Activated CD8-positive, alpha-beta memory T cell treated with anti-CD3 and anti-CD28 coated beads for 24 hours (primary cell): ENCODE measurements at regions not wholly inside any gene's neighbourhood (a gene's known extent, or its start where the extent isn't known, plus 50 kb on each side); places are given as distances from the start of the nearest gene placed in this dataset.

ENCODE experiments used
- DNase-seq: peaks from one replicate; pipeline ENCODE4 v3.0.0-alpha.2; 2020

GRCh38 chr16:51637770-51638094 is 486.7 kb upstream of the SALL1 start:
- DNase-seq, result no peak

- no peak for DNase-seq
Measured at GRCh38 chr16:51636920-51637769, 486.1 kb upstream of the SALL1 start.

DNA sequence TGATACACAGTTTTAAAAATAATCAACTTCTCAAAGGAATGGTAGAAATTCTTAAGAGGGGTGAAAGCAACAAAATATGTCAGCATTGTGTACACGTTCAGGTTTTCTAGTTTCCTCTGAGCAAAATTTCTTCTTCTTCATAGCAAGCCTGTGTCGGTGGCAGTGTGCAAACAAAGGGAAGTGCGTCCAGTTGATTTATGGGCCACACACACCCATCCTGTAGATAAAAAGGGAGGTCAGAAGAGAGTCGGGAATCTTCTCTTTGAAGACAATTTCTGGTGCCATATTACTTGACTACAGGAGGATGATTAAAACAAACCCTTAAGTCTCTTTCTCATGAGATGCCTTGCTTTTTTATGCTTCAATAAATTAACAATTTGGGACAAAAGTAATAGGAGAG is 484.1 kb upstream of the SALL1 start:
- DNase-seq, result no peak

DNA sequence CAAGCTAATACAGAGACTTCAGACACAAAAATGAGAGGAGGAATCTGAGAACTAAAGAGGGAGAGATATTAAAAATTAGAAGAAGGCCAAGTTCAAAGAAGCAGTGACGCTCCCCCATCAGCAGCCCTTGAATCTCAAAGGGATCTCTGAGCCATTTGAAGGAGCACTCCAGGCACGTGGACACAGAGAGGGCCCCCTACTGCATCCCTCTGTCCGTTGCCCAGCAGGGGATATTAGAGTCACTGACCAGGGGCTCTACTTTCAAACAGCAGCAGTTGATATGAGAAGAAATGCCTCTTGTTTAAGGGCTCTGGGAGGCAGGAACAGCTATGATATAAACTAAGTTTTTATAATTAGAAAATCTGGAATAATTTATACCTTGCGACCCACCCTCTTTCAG is 479.0 kb upstream of the SALL1 start:
- no peak for DNase-seq

GRCh38 chr16:51629576-51629975 is 478.5 kb upstream of the SALL1 start:
- no peak for DNase-seq

GRCh38 chr16:51624080-51624775 is 473.2 kb upstream of the SALL1 start:
- no peak for DNase-seq

GRCh38 chr16:51621610-51622009 is 470.5 kb upstream of the SALL1 start:
- DNase-seq, result no peak

- DNase-seq, result no peak
Measured at GRCh38 chr16:51615141-51615540, 464.1 kb upstream of the SALL1 start.

- no peak for DNase-seq
Measured at GRCh38 chr16:51607201-51607651, 456.2 kb upstream of the SALL1 start.

- DNase-seq, result no peak
Measured at GRCh38 chr16:51596247-51596646, 445.2 kb upstream of the SALL1 start.

DNA sequence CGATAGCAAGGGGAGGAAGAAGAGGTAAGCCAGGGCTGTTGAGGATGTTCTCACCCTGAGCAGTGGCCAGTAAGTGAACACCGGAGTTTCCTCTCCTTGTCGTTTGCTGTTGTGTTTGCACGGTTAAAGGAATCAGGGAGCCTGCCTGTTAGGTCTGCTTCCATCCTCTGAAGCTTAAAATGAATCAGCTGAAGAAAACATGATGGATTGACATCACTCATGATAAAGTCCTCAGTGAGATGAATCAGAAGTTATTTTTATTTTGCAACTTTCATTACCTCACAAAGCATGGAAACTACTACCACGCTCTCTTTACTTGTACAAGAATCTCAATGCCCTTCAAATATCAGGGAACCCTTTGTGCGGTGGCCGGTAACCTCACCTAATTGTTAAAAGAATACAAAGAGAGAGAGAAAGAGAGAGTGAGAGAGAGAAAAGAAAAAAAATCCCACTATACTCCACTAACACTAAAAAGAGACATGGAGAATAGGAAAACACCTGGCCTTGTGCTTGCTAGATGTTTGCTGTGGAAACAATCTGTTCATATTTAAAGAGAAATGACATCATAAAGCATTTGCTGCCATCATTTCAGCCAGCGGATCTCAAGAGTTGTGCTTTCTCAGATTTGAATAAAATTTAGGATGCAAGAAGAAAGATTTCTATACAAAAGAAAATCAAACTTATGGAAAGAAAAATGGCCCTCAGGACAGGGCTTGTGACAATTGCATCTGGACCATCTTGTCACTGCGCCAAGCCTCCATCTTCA is 441.6 kb upstream of the SALL1 start:
- DNase-seq, result no peak

DNA sequence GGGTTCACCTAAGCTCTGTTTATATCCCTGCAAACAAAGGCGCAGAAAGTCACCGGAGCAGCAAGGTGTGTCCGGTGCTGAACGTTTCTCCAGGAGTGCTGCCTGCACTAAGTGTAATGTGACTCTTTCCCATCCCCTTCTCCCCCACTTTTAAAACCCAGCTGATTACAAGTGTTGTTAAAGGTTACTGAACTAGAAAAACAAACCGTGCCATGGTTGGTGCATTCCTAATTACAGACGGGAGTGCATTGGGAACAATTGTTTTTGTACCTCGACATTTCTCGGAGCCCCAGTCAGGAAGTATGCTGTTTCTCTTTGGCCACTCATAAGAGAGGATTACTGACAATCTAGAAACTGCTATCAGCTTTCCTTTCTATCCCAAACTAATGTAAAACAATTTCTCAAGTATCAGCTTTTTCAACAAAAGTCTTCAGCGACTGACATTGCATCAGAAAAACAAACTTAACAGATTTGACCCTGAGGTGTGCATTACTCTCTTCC is 441.0 kb upstream of the SALL1 start:
- no peak for DNase-seq

DNA sequence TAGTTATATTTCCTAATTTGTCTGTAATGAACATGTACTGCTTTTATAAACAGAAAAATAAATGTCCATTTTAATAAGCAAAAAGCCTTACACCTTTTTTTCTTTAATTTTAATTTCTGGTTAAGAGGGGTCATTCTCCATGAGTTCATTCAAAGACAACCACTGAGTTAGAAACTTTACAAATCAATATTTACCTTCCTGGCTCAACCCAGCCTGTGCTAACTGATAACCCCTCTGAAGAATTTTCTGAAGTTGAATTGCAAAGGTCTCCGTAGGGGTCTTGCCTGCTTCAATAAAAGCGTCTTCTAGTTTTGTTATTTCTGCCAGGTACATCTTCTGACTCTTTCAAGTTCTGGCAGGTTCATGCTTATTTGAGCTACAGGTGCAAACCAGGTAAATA is 440.4 kb upstream of the SALL1 start:
- DNase-seq, result no peak

DNA sequence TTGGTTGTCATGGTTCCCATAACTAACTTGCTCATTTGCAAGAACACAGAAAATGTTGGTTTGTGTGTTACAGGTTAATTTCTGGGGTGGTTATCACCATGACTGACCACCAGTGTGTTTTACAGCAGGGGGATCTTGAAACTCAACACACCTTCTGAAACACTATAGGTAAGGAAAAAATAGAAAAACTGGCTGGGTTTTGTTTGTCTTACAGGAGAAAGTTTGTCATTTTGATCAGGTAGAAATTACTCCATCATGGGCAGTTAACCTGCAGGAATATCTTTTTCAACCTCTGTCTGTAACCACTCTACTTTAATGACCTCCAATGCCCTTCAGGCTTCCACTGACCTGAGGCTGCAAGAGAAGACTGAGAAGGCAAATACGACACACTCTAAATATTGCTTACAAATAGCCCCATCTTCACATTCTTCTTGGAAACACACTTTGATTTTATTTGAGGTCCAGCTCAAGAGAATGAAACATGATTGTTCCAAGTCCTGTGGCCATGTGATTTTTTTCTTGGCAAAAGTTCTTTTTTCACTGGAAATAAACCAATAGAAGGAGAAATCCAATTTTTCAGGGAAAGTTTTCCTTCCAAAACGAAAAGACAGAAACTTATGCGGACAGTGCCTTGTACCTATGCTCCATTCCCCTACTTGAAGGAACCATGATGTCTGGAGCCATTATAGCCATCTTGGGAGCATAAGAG is 428.7 kb upstream of the SALL1 start:
- no peak for DNase-seq

DNA sequence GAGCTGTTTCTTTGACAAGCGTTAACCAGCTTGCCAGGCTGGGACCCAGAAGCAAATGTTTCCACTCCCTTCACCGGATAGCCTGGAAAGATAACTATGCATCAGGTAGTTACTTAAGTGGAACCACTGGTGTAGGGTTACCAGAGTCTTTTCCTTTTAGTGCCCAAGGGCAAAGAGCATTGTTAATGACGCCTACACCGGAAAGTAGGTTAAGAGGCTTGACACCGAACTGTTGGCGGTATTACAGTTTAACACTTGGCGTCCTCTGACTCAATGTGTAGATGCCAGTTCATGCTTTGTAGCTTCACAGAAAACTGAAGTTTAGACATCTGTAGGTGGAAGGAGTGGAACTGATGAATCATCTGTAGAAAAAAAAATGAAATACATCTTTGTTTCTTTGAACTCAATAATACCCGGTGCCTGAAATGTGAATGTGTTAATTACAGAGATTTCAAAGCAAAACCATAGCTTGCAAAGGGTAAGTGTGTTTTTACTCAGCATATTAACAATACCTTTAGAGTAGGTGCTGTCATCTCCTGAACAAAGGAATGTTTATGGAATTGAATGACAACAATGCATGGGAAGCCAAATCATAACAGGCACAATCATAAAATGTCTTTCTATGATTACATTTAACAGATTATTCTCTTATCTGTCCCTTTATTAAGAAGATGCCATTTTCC is 426.7 kb upstream of the SALL1 start:
- DNase-seq, result no peak

DNA sequence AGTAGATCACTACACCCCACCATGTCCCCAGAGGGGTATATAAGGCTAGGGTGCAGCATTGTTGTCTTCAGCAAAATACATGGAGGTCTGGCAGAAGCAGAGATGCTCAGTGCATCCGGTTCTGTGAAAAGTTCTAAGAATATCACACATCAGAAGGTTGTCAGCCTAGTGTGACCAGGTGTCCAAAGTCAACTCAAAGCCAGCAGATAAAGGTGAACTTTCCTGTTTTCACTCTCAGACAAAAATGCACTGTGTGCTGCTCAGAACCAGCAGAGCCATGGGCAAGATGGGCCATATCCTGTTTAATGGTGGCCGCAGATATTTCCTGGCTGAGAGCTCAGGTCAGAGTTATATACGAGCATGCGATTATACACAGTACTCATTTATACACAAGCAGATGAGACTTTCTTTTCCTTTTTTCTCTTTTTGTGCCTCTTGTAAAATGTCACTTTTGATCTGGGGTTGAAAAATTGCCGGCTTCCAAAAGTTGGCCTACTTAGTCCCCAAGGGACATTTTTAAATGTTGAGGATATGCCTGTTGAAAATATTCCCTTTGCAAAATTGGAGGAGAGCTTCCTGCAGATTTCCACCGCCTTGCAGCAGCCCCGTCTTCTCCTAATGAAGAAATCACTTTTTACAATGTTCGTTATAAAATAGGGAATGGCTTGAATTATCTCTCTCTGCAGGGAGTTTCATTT is 425.6 kb upstream of the SALL1 start:
- DNase-seq, result no peak

DNA sequence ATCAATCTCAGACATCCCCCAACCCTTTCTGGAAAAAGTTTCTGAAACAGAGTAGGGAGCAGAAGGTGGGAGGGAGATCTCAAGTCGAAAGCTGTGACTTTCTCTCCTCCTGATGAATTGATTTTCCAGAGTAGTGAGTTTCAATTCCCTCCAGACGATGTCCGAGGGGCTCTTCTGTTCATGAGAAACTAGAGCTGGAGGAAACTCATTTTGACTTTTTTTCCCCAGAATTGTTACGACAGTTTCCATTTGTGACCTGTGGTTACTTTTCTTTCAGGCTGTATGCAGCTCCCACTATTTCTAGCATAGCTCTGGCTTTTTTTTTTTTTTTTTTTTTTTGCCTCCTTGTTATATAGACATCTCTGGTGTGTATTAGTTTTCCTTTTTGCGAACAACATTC is 422.1 kb upstream of the SALL1 start:
- DNase-seq, result no peak

DNA sequence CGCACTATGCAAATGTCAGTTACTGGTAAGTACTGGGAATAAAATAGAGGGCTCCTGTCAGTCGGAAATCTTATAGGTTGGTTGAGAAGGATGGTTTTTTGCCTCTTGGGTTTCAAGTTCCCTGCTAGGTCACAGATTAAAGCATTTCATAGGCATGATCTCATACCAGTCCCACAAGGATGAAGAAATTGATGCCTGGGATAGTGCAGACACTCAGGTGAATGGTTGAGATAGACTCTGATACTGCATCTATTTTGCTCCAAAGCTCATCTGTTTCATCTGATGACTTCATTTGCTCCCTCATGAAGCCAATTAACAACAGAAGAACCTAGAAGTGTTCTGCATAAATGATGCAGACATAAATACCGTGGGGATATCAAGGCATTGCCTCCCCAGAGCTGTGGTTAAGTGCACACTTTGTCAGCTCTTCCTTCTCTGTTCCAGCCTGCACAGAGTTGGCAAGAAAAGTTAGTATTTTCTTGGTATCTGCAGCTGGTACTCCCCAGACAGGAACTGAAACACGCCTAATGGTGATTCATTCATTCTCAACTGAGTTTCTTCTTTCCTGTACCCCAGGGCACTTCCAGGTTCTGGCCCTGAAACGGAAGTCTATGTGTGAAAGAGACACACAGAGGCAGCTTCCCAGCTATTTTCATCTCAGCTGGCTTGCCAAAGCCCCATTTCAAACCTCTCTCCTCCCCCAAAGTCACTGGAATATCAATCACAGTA is 418.3 kb upstream of the SALL1 start:
- no peak for DNase-seq

DNA sequence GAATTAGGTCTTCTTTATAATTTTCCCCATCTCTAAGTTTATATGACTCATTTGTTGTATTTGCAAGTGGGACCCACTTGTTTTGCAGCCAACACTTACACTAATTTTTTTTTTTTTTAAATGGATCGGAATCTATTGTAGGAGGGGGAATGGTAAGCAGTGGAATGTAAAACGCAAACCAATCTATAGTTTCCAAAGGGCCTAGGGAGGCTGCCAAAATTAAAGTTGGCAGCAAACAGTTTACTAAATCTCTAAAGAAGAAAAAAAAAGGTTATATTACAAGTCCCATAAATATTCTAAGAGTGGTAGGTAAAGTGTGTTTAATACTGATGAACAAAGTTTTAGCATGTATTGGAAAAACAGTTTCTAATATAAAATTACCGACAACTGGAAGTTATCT is 416.8 kb upstream of the SALL1 start:
- no peak for DNase-seq

DNA sequence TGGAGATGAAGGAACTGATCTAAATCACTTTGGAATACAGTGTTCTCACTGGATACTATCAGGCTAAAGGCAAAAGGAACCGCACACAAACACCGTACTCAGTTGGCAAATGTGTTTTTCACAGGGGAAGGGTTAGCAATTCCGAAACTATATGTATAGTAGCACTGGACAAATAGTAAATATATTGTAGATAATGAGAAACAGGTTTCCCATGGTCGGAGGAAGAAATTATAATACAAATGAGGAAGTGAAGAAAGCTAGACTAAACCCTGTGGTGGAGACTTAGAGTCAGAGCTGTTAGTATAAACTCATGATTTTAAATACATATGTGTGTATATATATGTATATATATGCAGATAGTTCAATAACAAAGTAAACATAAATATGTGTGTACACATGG is 414.1 kb upstream of the SALL1 start:
- DNase-seq, result no peak

- no peak for DNase-seq
Measured at GRCh38 chr16:51562891-51563290, 411.8 kb upstream of the SALL1 start.
